ENCODE measurements at regions not wholly inside any gene's neighbourhood (a gene's known extent, or its start where the extent isn't known, plus 50 kb on each side); places are given as distances from the start of the nearest gene placed in this dataset.
"Not testable (repeated sequence)": the region's sequence is repeated elsewhere in the genome, so short reads cannot be mapped to it uniquely, and the experiment has no call there.

DNA sequence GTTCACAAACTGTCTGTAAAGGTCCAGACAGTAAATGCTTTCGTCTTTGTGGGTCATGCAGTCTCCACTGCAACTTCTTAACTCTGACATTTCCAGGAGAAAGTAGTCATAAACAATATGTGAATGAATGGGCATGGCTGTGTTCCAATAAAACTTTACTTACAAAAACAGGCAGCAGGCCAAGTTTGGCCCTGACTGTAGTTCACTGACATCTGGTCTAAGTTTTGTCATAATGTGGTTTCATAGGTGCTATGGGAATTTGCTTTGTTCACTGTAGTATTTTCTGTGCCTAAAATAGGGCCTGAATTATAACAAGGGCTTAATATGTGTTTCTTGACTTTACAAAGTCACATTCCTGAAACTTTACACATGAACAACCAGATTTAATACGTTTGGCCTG lies 186.0 kb upstream of the KBTBD8 start:
- no peak for DNase-seq

DNA sequence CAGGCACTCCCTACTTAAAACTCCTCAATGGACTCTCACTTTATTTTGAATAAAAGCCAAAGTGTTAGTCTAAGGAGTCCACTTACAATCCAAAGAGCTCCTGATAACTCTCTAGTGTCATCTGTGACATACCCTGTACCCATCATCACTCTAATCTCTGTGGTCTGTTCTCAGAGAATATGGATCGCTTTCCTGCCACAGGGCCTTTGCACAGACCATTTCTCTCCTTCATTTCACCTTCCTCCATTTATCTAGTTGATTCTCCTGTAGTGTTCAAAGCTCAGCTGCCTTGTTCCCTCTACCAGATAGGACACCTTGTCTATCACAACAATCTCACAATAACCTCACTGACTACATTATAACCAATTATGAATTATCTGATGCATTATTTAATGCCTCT lies 185.4 kb upstream of the KBTBD8 start:
- no peak for DNase-seq

DNA sequence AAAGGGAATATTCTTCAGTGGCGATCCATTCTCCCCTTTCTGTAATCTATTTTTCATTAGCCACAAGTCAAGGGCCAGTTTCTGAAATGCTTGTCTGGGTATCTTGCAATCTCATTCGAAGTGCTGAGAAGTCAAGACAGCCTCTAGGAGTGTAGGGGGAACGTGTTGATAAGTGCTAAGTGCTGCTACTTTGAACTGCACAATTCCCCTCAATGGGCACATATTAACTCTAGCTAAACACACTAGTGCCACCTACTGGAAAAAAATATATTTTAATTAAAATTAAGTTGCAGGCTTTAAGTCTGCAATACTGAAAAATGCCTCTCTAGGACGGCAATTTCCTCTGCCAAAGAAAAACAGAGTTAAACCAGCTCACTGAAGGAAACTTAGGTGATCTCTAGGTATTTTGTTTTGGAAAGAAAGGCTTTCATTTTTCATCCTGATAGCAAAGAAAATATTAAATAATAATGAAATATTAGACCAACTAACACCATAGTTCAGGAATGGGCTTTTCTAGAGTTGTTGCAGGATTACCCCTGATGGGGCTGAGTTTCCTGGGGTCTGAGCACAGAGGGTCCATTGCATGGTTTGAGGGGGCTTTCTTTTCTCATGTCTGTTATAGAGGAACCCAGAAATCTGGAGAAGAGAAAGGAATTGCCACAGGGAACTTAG lies 181.9 kb upstream of the KBTBD8 start:
- no peak for DNase-seq

DNA sequence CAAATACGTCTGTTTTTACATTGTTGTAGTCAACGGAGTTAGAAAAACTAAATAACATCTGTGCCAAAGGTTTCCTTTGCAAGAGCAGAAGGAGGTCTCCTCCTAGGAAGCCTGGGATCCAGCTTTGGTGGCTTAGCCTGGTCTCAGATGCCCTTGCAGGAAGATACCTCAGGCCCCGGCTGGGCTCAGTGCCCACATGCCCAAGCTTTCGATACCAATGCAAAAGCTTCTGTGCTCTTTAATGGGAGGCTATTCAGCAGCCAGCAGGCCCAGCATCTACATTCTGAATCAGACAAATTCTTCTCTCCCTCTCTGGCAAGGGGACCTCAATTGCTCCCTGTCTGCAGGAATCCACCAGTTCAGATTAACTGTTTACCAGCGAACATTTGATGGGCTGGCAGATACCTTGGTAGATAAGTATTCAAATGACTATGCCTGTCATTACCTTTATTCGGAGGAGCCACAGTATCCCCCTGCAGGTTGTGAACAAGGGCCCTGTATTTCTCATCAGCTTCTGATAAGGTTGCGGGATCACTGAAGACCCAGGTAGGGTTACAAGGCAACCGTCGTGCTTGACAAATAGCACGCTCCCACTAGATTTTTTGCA lies 180.1 kb upstream of the KBTBD8 start:
- no peak for DNase-seq

DNA sequence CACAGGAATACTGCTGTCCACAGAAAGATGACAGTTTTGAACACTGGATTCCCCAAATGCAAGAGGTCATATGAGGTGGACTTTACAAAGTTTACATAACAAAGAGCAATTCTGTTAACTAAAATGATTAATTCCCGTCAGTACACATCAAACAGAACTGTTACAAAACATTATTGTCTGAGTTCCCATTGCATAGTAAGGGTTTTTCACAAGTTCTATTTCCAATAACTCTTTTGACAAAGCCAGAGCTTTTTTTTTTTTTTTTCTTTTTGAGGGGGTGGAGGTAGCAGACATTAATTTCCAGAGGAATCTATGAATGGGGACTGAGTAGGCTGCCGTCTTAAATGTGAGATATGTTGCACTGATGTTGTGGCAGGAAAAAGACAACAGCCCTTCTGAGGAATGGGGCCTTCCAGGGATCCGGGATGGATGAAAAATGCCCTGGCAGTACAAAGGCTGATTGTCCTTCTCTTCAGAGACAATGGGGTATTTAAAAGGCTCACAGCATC lies 178.1 kb upstream of the KBTBD8 start:
- DNase-seq: no peak

DNA sequence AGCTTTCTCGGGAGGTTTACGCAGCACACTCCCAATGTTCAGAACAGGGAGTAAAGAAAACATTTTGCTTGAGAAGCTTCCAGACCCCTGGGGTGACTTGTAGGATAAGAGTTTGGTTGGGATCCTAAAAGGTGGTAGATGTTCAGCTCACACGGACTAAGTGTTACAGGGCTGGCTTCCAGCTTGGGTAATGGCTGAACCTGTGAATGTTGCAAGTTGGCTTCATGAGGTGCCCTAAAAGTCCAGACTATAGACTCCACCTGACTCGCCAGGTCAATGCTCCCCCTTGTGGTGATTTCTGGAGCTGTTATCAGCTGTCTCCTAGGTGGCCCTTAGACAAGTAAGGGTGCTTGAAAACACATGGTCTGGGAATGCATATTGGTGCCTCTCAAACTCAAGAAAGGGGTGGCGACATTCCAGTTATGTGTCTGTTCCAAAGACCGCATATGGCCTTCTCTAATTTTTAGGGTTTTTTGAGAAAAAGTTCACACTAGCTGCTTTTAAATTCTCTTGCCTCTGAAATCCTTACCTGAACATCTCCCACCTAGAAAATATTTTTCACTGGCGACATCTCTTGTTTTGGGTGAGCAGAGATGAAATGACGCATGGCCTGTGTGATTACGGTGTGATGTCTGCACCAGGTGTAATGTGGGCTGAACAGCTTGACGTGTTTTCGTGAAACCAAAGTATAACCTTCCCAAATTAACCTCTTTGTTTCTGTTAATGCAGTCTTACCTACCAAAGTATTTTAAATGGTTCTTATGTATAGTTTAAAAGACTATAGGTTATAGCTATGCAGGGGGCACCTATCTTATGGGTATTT lies 175.7 kb upstream of the KBTBD8 start:
- DNase-seq: peak; percentile 52

DNA sequence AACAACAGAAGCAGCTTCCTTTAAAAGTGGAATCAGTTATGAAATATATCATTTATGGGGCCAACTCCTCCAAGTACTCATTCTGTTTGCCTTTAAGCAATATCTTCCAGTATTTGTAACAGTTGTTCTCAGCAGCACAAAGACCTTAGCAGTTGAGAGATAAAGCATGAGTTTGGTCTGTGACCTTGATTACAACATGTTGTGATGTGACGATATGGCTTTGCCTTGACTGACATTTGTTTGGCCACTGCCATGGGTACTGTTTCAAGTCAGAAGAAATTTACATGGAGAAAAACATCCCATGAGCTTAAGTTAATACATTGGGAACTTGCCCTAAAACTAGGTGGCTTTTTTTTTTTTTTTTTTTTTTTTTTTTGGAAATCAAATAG lies 175.1 kb upstream of the KBTBD8 start:
- DNase-seq: no peak

DNA sequence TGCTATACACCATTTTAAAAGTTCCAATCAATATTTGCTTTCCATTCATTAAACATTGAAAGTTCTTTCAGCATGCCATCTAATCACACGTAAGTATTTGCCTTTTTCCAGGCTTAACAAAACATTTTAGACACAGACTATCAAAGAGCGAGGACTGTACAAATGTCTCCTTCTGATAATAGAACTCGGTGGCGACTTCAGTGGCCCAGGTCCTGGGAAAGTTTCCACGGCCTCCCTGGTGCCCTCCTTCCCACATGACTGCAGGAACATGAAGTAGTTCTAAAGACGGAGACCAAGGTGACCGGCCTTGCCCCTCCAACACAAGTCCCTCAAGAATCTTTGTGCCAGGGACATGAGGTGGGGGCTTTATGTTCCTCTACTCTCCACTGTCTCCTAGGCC lies 174.6 kb upstream of the KBTBD8 start:
- DNase-seq: no peak

DNA sequence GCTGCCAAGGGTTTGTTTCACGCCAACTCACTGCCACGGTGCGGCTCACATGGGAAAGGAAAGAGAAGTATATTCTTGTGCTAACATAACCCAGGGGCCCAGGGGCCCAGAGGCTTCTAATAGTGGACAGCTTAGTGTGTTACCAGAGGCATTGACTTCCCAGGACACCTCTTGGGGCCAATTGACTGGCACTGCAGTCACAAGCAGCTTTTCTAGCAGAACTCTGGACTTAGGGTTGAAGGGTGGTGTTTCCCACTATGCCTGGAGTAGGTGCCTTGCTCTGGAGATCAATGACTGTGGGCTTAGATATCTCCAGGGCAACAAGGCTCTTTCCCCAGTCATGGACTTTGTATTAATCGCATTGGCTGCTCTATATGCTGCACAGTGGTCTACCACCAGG lies 172.7 kb upstream of the KBTBD8 start:
- no peak for DNase-seq

DNA sequence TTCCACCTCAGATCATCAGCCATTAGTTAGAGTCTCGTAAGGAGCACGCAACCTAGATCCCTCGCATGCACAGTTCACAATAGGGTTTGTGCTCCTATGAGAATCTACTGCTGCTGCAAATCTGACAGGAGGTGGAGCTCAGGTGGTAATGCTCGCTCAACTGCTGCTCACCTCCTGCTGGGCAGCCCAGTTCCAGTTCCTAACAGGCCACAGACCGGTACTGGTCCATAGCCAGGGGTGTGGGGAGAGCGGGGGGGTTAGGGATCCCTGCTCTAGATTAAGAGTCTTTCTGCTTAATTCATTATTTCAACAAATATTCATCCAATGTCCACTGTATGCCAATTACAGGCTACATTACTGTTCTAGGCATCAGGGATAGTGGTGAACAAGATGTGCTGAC lies 170.4 kb upstream of the KBTBD8 start:
- no peak for DNase-seq

DNA sequence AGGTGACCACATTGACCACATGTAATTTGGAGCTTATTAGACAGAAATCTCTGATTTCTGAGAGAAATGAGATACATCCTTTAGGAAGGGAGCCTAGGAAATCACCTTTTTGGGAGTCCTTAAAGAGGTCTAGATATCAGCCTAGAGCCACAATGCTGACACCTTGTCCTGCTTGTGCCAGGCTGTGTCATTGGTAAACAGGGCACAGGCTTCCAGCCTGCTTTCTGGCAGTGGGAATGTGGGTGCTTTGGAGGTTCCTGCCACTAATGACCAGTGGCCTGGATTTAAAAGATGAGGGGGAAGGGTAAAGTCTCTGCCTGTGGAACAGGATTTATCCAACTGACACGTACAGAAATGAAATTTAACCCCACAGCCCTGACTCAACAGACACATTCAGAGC lies 169.8 kb upstream of the KBTBD8 start:
- DNase-seq: no peak

DNA sequence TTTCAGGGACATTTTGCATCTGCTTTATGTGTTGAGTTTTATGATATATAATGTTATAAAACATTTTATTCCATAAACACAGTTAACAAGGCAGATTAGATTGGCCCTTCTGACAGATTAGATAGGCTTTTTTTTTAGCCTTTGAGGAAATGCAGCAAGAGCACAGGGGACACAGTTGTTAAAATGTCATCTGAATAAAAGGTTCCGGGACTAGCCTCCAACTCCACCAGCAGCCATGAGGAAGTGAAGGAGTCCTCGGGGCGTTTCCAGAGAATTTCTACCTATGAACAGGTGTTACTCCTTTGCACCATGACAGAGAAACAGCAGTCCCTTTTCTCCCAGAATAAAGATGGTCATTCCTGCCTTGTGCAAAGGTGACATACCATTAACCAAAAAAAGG lies 167.8 kb upstream of the KBTBD8 start:
- no peak for DNase-seq

DNA sequence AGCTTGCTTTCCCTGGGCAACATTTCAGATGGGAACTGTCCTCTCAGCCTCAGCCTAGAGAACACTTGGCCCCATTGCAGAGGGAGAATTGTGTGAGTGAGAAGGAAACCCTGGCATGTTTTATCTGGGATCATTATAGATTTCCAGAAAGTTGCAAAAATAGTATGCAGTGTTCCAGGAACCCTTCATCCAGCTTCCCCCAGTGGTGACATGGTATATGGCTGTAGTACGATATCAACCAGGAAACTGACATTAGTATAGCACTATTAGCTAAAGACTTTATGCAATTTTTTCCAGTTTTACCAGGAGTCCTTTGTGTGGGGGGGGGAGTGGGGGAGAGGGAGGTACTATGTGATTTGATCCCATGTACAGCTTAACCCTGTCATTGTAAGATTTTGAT lies 166.2 kb upstream of the KBTBD8 start:
- no peak for DNase-seq

DNA sequence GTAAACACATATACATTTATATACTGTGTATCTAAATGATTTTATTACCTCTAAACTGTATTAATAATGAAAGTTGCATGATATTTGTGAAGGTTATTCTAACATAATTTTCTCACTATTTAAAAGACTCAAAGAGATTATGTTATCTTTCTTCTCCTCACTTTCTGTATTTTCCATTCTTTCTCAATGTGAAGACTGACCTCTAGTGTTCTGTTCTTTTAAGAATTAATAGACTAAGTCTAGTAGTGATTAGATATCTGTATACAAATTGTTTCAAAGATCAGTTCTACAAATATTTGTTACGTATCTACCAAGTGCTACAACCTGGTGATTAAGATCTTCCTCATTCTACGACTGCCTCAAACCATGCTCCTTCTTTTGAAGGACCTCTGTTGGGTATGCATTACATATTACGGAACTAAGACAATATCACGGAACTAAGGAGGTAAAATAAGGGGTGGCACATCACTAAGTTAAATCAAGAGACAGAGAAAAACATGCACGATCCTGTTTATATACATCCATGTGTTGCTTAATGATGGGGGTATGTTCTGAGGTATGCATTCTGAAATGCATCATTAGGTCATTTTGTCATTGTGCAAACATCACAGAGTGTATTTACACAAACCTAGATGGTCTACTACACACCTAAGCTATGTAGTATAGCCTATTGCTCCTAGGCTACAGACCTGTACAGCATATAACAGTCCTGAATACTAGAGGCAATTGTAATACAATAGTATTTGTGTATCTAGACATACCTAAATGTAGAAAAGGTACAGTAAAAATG lies 161.5 kb upstream of the KBTBD8 start:
- no peak for DNase-seq

DNA sequence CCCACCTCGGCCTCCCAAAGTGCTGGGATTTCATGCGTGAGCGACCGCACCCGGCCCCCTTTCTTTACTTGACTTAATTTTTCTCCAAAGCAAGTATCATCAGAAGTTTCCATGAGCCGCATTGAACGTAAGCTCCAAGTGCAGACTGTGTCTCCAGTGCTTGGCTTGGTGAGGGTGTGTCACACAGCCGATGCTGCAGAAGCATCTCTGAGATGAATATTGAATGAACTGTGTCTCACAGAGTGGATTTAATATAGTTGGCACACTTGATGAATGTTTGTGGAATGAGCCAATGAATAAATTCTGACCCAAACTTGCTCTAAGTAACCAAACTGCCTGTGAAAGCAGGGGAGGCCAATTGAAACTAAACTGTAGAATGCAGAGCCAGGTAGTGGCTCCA lies 159.4 kb upstream of the KBTBD8 start:
- no peak for DNase-seq

DNA sequence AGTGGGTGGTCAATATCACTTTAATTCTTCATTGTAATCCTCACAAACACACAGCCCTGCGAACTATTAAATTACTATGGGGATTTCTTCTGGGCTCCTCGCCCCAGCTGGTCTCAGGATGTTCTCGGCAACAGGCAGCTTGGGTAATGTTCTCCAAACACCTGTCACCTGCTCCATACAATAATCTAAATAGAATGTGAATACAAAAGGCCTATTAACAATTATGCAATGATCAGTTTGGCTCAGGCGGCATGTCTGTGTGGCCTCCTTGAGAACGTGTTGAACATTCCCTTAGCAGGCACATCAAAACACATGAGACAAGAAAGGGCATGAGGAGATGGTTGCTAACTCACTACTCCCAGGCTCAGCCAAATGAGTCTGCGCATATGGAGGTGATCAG lies 158.6 kb upstream of the KBTBD8 start:
- DNase-seq: no peak

DNA sequence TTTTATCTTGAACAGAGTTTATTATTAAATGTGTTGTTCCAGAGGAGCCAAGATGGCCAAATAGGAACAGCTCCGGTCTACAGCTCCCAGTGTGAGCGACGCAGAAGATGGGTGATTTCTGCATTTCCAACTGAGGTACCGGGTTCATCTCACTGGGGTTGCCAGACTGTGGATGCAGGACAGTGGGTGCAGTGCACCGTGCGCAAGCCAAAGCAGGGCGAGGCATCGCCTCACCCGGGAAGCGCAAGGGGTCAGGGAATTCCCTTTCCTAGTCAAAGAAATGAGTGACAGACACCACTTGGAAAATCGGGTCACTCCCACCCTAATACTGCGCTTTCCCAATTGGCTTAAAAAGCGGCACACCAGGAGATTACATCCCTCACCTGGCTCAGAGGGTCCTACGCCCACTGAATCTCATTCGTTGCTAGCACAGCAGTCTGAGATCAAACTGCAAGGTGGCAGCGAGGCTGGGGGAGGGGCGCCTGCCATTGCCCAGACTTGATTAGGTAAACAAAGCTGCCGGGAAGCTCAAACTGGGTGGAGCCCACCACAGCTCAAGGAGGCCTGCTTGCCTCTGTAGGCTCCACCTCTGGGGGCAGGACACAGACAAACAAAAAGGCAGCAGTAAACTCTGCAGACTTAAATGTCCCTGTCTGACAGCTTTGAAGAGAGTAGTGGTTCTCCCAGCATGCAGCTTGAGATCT lies 155.2 kb upstream of the KBTBD8 start:
- not testable (repeated sequence) for DNase-seq

DNA sequence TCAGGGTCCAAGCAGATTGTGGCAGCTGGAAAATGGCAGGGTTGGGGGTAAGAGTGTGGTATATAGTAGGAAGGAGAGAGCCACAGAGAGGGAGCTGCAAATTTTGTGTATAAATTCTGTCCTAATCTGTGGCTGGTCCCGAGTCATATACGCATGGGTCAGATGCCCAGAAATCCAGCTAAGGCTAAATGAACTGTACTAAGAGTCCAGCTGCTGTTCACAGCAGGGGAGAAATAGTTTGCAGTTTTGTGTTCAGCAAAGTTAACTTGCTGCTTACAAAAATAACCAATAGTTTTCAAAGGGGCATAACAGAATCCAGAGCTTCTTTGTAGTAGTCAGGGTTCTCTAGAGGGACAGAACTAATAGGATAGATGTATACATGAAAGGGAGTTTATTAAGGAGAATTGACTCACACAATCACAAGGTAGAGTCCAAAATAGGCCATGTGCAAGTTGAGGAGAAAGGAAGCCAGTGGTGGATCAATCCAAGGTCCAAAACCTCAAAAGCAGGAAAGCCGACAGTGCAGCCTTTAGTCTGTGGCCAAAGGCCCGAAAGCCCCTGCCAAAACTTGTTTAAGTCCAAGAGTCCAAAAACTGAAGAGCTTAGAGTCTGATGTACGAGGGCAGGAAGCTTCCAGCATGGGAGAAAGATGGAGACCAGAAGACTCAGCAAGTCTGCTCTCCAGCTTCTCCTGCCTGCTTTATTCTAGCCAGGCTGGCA lies 146.1 kb upstream of the KBTBD8 start:
- DNase-seq: no peak

DNA sequence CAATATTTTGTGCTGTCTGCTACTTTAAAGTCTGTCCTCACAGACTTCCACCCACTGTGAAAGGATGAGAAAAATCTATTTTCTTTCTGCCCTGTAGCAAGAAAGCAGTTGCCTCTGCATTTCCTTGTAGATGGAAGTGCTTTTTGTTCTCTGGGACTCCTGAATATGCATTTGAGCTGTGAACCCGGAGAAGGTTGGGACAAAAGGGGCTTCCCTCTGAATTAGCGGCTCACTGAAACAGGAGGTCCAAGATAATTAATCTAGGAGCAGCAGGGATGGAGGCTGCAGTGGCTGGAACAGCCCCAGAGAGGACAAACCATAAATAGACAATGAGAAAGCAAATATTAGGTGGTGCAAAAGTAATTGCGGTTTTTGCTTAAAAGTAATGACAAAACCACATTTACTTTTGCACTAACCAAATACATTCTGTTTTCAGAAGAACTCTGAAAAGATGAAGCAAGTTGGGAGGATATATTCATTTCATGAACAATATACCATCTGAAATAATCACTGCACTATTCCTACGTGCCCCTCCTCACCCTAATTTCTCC lies 143.4 kb upstream of the KBTBD8 start:
- no peak for DNase-seq

DNA sequence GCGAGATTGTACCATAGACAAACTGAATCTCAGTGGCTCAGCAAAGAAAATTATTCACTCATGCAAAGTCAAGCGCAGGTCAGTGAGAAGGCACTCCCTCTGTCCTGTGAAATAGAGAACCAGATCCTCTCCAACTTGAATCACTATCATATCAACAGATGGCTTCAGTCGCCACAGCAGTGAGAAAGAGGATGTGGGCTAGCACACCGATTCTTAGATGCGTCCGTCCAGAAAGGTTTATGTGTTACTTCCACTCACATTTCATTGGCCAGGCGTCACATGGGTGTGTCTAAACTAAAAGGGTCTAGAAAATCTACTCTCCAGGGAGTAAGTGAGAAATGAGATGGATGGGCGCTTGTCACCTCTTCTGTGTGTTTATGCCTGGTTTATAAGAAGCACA lies 141.6 kb upstream of the KBTBD8 start:
- DNase-seq: no peak

DNA sequence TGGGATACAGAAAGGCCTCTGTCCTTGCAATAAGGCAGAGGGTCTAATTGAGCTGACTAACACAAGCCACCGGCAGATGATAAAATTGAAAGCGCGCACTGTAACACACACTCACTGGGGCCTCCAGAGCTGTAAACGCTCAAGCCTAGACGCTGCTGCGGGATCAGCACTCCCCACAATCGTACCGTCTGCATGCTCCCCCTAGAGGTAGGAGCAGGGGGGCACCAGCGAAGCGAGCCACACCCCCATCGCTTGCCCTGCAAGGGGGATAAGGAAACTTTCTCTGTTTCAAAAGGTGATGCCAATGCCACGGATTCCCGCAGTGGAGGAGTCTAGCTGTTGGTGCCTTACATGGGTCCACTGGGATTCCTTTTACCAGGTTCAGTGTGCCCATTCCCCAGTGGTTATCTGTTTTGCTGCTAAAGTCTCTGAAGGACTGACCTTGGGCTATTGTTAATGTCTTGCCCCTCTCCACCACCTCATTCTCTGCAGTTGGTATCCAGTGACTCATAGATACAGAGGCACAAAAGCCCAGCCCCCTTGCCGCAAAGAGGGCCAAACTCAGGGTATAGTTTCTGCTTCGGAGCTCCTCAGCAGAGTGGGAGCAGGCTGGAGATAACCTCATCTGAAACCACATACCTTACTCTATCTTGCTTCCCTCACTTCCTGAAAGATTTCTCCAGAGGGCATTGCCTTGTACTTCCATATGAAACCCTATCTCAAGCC lies 139.3 kb upstream of the KBTBD8 start:
- DNase-seq: no peak

Measured in femur (tissue), 1 donor.